ENCODE measurements at regions not wholly inside any gene's neighbourhood (a gene's known extent, or its start where the extent isn't known, plus 50 kb on each side); places are given as distances from the start of the nearest gene placed in this dataset.
"Not testable (repeated sequence)": the region's sequence is repeated elsewhere in the genome, so short reads cannot be mapped to it uniquely, and the experiment has no call there.

DNA sequence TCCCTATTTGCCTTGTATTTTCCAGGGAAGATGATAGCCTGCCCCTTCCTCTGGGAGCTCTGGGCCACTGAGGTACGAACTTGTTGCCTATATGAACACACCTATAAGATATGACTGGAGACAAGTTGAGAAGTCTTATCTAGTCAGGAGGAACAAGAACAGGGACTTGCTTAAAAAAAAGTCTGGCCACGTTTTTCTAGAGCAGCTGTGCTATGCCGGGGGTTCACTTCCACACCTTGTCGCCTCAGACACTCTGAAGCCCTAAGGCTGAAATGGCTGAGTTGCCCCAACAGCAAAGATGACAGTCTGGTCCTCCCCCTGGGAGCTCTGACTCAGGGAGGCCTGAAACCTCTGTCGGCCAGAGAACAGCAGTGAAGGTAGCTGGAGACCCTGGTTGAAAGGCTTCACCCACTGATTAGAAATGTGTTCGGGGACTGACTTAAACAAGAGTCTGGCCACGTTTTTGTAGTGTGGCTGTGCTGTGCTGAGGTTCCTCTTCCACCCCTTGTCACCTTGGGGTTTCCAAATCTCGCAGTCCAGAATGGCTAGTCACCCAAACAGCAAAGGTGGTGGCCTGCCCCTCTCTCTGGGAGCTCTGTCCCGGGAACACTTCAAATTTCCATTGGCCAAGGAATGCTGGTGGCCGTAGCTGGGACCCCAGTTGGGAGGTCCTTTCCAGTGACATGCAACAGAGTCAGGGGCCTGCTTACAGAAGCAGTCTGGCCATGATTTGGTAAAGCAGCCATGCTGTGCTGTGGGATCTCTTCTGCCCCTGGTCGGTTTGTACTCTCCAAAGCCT lies 225.5 kb downstream of the CWH43 start:
- 61 to 64% methylated on average over 11 of the region's 11 CpGs for WGBS, 2 donors
- intact Hi-C loops (cut with DNase I; ENCODE audit: low total_unique reads) = not testable (repeated sequence)

DNA sequence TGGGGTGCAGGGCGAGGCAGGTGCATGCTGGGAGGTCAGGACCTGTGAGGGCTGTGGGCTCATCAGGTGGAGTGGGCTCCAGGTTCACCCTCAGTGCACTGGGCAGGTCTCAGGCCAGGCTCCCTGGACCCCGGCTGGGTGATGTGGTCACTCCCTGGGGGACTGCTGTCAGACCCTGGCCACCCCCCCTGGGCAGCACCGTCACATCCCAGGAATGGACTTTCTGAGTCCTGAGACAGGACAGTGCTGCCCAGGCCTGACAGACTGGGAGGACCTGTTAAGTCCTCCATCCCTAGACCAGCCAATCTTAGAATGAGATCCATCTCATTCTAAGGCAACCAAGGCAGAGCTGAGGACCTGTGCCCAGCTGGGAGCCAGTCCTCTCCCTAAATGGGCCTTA lies 227.2 kb downstream of the CWH43 start:
- H3K4me3 ChIP-seq (ENCODE audit: low read depth, poor library complexity, severe bottlenecking); intact Hi-C loops (cut with DNase I; ENCODE audit: low total_unique reads): not testable (repeated sequence)
- WGBS, 2 donors = 0 to 39% methylated on average over 1 to 3 of the region's 3 CpGs
- DNase-seq (ENCODE audit: low spot score in 2 of 2) = peak in 1 of 2 donors; percentile 86

More for the DNA sequence above, 225.5 kb downstream of the CWH43 start:
- peak in 1 of 2 donors; percentile 85 for DNase-seq (ENCODE audit: low spot score in 2 of 2)
- not testable (repeated sequence) for H3K4me3 ChIP-seq (ENCODE audit: low read depth, poor library complexity, severe bottlenecking)

DNA sequence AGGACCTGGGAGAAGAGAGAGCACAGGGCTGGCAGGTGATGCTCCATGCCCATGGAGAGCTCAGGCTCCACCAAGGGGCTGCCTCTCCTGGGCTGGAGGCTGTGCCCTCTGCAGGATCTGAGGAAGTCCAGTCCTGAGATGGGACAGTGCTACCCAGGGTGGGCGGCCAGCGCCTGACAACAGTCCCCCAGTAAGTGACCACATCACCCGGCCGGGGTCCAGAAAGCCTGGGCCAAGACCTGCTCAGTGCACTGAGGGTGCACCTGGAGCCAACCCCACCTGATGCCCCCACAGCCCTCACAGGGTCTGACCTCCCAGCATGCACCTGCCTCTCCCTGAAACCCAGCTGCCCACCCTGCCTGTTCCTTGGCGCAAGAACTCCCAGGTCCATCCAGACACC lies 227.7 kb downstream of the CWH43 start:
- WGBS, 2 donors = 73 to 97% methylated on average over 4 to 5 of the region's 5 CpGs
- intact Hi-C loops (cut with DNase I; ENCODE audit: low total_unique reads); H3K4me3 ChIP-seq (ENCODE audit: low read depth, poor library complexity, severe bottlenecking): not testable (repeated sequence)
- peak in 1 of 2 donors; percentile 87 for DNase-seq (ENCODE audit: low spot score in 2 of 2)

DNA sequence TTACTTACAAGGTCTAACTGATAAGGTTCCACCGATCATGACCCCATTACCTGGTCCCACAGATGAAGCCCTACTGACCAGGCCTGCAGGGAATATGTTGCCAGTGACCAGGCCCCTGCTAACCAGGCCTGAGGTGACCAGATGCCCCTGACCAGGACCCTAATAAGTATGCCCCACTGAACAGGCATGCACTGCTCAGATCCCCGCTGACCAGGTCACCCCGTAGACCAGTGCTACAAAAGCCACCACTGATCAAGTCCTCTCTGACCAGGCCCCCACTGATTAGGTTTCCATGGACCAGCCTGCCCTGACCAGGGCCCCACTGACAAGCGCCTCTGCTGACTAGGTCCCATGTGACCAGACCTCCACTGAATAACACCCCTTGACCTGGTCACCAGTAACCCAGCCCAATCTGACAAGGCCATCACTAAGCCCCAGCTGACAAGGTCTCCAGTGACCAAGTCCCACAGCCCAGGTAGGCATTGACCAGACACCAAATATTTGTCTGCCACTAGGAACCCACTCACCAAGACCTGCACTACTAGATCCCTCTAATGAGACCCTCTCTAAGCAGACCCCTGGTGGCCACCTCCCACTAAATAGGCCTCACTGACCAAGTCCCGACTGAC lies 228.5 kb downstream of the CWH43 start:
- H3K4me3 ChIP-seq (ENCODE audit: low read depth, poor library complexity, severe bottlenecking); intact Hi-C loops (cut with DNase I; ENCODE audit: low total_unique reads): not testable (repeated sequence)
- peak in 1 of 2 donors; percentile 86 for DNase-seq (ENCODE audit: low spot score in 2 of 2)
- 68 to 71% methylated on average over 5 of the region's 5 CpGs for WGBS, 2 donors

DNA sequence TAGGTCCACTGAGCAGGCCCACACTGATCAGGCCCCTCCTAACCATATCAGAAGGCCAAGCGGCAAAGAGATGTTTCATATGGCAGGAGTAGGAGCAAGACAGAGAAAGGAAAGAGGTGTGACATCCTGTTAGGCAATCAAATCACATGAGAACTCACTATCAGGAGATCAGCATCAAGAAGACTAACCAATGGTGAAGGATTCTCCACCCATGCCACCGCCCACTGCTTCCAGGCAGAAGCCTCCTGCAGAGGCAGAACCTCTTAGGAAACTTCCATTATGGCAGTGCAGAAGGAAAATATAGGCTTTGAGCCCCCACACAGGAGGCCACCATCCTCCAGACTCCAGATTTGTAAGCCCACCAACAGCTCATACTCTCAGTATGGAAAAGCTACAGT lies 229.0 kb downstream of the CWH43 start:
- intact Hi-C loops (cut with DNase I; ENCODE audit: low total_unique reads); H3K4me3 ChIP-seq (ENCODE audit: low read depth, poor library complexity, severe bottlenecking): not testable (repeated sequence)
- WGBS, 2 donors = 60 to 70% methylated on average over 2 of the region's 2 CpGs
- peak in 1 of 2 donors; percentile 68 for DNase-seq (ENCODE audit: low spot score in 2 of 2)

DNA sequence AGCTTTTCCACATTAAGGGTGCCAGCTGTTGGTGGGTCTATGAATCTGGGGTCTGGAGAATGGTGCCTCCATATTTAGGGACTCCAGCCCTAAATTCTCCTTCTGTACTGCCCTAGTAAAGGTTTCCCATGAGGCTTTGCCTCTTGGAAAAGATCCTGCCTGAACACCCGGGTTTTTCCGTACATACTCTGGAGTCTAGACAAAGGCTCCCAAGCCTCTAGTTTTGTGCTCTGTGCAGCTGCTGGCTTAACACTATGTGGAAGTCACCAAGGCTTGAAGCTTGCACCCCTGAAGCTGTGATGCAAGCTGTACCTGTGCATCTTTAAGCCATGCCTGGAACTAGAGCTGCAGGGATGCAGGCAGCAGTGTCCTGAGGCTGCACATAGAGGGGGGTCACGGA lies 230.5 kb downstream of the CWH43 start:
- WGBS, 2 donors = 62 to 67% methylated on average over 3 of the region's 3 CpGs
- intact Hi-C loops (cut with DNase I; ENCODE audit: low total_unique reads); H3K4me3 ChIP-seq (ENCODE audit: low read depth, poor library complexity, severe bottlenecking): not testable (repeated sequence)
- DNase-seq (ENCODE audit: low spot score in 2 of 2) = peak in 1 of 2 donors; percentile 79

DNA sequence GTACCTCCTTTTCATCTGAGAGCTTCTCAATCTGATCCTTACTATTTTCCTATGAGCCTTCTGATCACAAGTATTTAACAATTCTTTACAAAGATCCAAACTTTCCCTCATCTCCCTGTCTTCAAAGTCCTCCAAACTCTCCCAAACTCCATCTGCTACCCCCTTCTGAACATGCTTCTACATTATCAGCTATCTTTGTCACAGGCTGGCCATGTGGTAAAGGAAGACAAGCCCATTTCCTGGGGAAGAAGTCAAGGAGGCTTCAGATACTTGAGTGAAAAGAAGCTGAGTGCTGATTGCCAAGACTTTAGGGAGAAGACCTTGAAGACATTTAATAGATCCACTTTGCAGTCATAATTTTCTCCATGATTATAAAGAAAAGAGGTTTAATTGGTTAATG lies 231.4 kb downstream of the CWH43 start:
- H3K4me3 ChIP-seq (ENCODE audit: low read depth, poor library complexity, severe bottlenecking) = no peak overlapping the region
- intact Hi-C loops (cut with DNase I; ENCODE audit: low total_unique reads) = no loop called here
- no peak for DNase-seq (ENCODE audit: low spot score in 2 of 2)
- no peak for TF ChIP-seq POLR2A (IDR thresholded peaks at IDR 0.05)

DNA sequence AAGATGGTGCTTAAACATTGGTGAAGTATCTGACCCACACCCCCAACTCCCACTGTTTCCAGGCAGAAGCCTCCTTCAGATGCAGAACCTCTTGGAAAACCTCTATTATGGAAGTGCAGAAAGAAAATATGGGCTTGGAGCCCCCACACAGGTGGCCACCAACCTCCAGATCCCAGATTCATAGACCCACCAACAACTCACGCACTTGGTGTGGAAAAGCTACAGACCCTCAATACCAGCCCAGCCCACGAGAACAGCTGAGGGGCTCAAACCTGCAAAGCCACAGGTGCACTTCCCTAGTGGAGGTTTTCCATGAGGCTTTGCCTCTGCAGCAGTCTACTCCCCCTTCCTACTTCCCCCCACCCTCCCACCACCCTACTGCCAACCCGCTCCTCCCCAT lies 232.0 kb downstream of the CWH43 start:
- intact Hi-C loops (cut with DNase I; ENCODE audit: low total_unique reads) = not testable (repeated sequence)

DNA sequence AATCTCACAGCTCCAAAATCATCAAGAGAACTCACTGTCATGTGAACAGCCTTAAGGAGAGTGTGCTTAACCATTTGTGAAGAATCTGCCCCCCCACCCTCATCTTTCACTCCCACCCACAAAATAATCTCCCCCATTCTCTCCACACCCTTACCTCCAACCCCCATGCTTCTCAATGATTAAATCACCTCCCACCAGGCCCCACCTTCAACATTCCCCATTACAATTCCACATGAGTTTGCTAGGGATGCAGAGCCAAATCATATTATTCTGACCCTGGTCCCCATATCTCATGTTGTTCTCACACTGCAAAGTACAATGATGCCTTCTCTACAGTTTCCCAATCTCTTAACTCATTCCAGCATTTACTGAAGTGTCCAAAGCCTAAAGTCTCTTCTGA lies 232.9 kb downstream of the CWH43 start:
- intact Hi-C loops (cut with DNase I; ENCODE audit: low total_unique reads); H3K4me3 ChIP-seq (ENCODE audit: low read depth, poor library complexity, severe bottlenecking): not testable (repeated sequence)
- DNase-seq (ENCODE audit: low spot score in 2 of 2) = peak in 1 of 2 donors; percentile 32

More for the DNA sequence above, 232.0 kb downstream of the CWH43 start:
- not testable (repeated sequence) for H3K4me3 ChIP-seq (ENCODE audit: low read depth, poor library complexity, severe bottlenecking); DNase-seq (ENCODE audit: low spot score in 2 of 2)
- WGBS, 2 donors = 70 to 83% methylated on average over 3 of the region's 3 CpGs

DNA sequence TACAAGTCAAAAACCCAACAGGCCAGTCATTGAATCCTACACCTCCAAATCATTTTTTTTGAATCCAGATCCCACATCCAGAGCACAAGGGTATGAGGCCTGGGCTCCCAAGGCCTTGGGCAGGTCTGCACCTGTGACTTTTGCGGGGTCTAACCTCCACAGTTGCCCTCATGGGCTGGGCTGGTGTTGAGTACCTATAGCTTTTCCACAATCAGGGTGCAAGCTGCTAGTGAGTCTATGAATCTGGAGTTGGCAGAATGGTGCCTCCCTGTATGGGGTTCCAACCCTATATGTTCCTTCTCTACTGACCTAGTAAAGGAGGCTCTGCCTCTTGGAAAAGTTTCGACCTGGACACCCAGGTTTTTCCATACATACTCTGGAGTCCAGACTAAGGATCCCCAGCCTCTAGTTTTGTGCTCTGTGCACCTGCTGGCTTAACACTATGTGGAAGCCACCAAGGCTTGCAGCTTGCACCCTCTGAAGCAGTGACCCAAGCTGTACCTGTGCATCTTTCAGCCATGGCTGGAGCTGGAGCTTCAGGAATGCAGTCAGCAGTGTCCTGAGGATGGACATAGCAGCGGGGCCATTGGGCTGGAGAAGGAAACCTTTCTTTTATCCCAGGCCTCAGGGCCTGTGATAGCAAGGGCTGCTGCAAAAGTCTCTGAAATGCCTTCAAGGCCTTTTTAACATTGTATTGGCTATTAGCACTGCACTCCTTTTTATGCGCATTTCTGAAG lies 233.6 kb downstream of the CWH43 start:
- DNase-seq (ENCODE audit: low spot score in 2 of 2) = peak in 1 of 2 donors; percentile 84
- 35 to 44% methylated on average over 4 of the region's 4 CpGs for WGBS, 2 donors
- H3K4me3 ChIP-seq (ENCODE audit: low read depth, poor library complexity, severe bottlenecking); intact Hi-C loops (cut with DNase I; ENCODE audit: low total_unique reads): not testable (repeated sequence)

DNA sequence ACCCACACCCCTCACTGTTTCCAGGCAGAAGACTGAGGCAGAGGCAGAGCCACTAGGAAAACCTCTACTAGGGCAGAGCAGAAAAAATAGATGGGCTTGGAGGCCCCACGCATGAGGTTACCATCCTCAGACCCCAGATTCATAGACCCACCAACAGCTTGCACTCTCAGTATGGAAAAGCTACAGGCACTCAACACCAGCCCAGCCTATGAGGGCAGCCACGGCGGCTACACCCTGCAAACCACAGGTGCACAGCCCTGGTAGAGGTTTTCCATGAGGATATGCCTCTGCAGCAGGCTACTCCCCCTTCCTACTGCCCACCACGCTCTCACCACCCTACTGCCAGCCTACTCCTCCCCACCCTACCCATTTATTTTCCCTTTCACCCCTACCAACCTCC lies 235.1 kb downstream of the CWH43 start:
- intact Hi-C loops (cut with DNase I; ENCODE audit: low total_unique reads) = no loop called here
- 38 to 46% methylated on average over 4 of the region's 4 CpGs for WGBS, 2 donors

DNA sequence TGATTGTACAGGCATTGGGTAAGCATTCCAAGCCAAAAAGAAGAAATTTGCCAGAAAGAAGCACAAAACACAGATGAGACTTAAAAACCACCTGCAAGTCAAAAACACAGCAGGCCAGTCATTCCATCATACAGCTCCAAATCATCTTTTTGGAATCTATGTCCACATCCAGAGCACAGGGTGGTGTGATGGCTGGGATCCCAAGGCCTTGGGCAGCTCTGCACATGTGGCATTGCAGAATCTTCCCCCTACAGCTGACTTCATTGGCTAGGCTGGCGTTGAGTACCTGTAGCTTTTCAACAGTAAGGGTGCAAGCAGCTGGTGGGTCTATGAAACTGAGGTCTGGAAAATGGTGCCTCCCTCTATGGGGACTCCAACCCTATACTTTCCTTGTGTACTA lies 236.7 kb downstream of the CWH43 start:
- WGBS, 2 donors = 36 to 50% methylated on average over 1 of the region's 1 CpG
- H3K4me3 ChIP-seq (ENCODE audit: low read depth, poor library complexity, severe bottlenecking); intact Hi-C loops (cut with DNase I; ENCODE audit: low total_unique reads): not testable (repeated sequence)
- peak in 1 of 2 donors; percentile 81 for DNase-seq (ENCODE audit: low spot score in 2 of 2)

More for the DNA sequence above, 235.1 kb downstream of the CWH43 start:
- TF ChIP-seq POLR2A (IDR thresholded peaks at IDR 0.05) = no peak
- TF ChIP-seq, protein P1, sequence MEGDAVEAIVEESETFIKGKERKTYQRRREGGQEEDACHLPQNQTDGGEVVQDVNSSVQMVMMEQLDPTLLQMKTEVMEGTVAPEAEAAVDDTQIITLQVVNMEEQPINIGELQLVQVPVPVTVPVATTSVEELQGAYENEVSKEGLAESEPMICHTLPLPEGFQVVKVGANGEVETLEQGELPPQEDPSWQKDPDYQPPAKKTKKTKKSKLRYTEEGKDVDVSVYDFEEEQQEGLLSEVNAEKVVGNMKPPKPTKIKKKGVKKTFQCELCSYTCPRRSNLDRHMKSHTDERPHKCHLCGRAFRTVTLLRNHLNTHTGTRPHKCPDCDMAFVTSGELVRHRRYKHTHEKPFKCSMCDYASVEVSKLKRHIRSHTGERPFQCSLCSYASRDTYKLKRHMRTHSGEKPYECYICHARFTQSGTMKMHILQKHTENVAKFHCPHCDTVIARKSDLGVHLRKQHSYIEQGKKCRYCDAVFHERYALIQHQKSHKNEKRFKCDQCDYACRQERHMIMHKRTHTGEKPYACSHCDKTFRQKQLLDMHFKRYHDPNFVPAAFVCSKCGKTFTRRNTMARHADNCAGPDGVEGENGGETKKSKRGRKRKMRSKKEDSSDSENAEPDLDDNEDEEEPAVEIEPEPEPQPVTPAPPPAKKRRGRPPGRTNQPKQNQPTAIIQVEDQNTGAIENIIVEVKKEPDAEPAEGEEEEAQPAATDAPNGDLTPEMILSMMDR (IDR thresholded peaks at IDR 0.05) = no peak
- H3K4me3 ChIP-seq (ENCODE audit: low read depth, poor library complexity, severe bottlenecking) = no peak overlapping the region
- peak in 1 of 2 donors; percentile 84 for DNase-seq (ENCODE audit: low spot score in 2 of 2)

DNA sequence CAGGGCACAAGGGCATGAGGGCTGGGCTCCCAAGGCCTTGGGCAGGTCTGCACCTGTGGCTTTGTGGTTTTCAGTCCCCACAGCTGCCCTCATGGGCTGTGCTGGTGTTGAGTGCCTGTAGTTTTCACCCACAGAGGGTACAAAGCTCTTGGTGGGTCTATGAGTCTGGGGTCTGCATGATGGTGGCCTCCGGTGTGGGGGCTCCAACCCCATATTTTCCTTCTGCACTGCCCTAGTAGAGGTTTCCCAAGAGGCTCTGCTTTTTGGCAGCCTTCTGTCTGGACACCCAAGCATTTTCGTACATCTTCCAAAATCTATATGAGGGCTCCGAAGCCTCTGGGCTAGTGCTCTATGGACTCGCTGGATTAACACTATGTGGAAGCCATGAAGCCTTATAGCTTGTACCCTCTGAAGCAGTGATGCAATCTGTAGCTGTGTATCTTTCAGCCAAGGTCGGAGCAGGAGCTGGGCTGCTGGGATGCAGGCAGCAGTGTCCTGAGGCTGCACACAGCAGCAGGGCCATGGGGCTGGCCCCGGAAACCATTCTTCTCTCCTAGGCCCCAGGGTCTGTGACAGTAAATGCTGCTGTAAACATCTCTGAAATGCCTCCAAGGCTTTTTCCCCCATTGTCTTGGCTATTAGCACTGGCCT lies 240.3 kb downstream of the CWH43 start:
- DNase-seq (ENCODE audit: low spot score in 2 of 2) = peak in 1 of 2 donors; percentile 84
- intact Hi-C loops (cut with DNase I; ENCODE audit: low total_unique reads); H3K4me3 ChIP-seq (ENCODE audit: low read depth, poor library complexity, severe bottlenecking): not testable (repeated sequence)
- WGBS, 2 donors = 73 to 77% methylated on average over 6 of the region's 6 CpGs

Data from lower leg skin (tissue), 4 donors.